Prostate gland (tissue), 2 donors: ENCODE measurements at regions not wholly inside any gene's neighbourhood (a gene's known extent, or its start where the extent isn't known, plus 50 kb on each side); places are given as distances from the start of the nearest gene placed in this dataset.

Experiments
- CTCF ChIP-seq, 4 experiments: fragments of 200-600 bp in 2 of 4; fragments of 450-650 bp in 2 of 4; sonication (generic) in 2 of 4; IDR thresholded peaks; 1 replicate in 3 of 4; 2 replicates in 1 of 4; pipeline ENCODE4 v1.5.1; 2016 to 2019; ENCODE audit warnings: antibody characterized with exemption in 4 of 4, mild to moderate bottlenecking in 2 of 4, moderate library complexity in 2 of 4
- POLR2A ChIP-seq: fragments of 450-650 bp; IDR thresholded peaks from one replicate; pipeline ENCODE4 v1.6.1; 2016; ENCODE audit warnings: antibody characterized with exemption, mild to moderate bottlenecking

GRCh38 chr10:33459602-33460001 lies 125.1 kb upstream of the NRP1 start:
- TF ChIP-seq POLR2A: no peak
- TF ChIP-seq CTCF (IDR thresholded peaks at IDR 0.05): no peak
